ENCODE measurements at regions not wholly inside any gene's neighbourhood (a gene's known extent, or its start where the extent isn't known, plus 50 kb on each side); places are given as distances from the start of the nearest gene placed in this dataset.

GRCh38 chr5:135085936-135086725 is 52.1 kb upstream of the PITX1 start:
- DNase-seq: no peak

DNA sequence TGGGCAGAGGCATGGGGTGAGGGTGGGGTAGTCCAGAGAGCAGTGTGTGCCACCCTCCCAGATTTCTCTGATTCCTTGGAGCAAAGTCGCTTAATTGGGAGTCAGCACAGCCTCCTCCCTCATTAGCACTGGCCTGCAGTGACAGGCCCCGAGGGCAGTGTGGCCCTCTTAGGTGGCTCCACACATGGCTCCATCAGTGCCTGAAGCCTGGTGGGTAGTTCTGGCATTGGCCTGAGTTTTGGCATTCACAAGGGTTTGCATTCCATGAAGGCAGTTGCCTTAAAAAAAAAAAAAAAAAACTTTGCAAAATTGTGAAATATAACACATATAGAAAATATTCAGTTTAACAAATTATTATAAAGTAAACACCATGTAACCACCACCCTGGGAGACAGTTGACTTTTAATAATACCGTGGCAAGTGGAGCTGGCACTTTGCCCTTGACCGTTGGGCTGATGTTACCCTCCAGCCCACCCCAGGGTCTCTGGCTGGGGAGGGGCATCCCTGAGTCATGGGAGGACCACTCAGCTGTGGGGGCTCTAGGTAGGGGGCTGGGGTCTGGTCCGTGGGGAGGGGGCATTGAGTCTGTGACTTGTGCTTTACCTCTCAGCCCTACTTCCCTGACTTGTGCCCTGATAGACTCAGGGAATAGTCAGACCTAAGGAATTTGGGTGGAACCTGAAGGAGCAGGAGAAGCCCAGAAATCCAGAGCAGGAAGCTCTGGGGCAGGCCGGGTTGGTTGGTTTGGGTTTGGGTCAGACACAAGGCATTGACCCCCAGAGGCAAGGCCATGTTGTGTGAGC is 51.3 kb upstream of the PITX1 start:
- DNase-seq: no peak

All from activated T-cell treated with anti-CD3 and anti-CD28 coated beads for 4 hours (primary cell).